Activated T-helper 1 cell treated with Interleukin-2 at 50 U/mL for 16 hours (primary cell): ENCODE measurements at regions not wholly inside any gene's neighbourhood (a gene's known extent, or its start where the extent isn't known, plus 50 kb on each side); places are given as distances from the start of the nearest gene placed in this dataset.
"Not testable (repeated sequence)": the region's sequence is repeated elsewhere in the genome, so short reads cannot be mapped to it uniquely, and the experiment has no call there.

Experiments
- DNase-seq: peaks from one replicate; pipeline ENCODE4 v3.0.0-alpha.2; 2020; ENCODE audit warnings: low read depth

DNA sequence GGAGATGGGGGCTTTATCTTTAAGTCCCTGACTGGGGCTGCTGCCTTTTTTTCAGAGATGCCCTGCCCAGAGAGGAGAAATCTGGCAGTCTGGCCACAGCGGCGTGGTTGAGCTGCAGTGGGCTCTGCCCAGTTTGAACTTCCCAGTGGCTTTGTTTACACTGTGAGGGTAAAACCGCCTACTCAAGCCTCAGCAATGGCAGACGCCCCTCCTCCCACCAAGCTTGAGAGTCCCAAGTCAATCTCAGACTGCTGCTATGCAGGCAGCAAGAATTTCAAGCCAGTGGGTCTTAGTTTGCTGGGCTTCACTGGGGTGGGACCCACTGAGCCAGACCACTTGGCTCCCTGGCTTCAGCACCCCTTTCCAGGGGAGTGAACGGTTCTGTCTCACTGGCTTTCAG, 76.4 kb upstream of the DNAJC1 start:
- DNase-seq = not testable (repeated sequence)

- no peak for DNase-seq
Observed at GRCh38 chr10:22071332-22071731, 67.8 kb upstream of the DNAJC1 start.

DNA sequence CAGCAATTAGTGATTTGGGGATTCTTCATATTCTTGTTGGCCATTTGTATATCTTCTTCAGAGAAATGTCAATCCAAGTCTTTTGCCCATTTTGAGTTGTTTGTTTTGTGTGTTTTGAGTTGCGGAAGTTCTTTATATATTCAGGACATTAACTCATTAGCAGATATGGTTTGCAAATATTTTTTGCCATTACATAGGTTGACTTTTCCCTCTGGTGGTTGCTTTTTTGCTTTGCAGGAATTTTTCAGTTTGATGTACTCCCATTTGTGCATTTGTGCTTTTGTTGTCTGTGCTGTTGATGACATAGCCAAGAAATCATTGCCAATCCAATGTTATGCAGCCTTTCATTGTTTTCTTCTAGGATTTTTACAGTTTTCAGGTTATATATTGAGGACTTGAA, 63.6 kb upstream of the DNAJC1 start:
- no peak for DNase-seq

DNA sequence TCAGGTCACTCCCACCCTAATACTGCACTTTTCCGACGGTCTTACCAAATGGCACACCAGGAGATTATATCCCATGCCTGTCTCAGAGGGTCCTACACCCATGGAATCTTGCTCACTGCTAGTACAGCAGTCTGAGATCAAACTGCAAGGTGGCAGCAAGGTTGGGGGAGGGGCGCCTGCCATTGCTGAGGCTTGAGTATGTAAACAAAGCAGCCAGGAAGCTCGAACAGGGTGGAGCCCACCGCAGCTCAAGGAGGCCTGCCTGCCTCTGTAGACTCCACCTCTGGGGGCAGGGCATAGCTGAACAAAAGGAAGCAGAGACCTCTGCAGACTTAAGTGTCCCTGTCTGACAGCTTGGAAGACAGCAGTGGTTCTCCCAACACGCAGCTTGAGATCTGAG, 57.5 kb upstream of the DNAJC1 start:
- DNase-seq = peak; percentile 3

GRCh38 chr10:22058201-22058600, 54.7 kb upstream of the DNAJC1 start:
- no peak for DNase-seq

DNA sequence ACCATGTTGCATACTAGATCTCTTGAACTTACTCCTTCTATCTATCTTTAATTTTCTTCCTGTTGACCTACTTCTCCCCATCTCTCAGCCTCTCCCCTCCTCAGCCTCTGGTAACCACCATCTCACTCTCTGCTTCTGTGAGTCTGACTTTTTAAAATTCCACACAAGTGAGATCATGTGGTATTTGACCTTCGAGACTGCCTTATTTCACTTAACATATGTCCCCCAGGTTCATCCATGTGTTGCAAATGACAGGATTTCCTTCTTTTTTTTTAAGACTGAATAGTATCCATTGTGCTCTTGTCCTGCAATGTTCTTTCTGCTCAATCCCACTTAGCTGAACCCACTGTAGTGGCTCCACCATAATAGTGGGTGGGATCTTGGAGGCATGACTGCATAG, 51.4 kb upstream of the DNAJC1 start:
- DNase-seq = no peak
